ENCODE measurements at regions not wholly inside any gene's neighbourhood (a gene's known extent, or its start where the extent isn't known, plus 50 kb on each side); places are given as distances from the start of the nearest gene placed in this dataset.

DNA sequence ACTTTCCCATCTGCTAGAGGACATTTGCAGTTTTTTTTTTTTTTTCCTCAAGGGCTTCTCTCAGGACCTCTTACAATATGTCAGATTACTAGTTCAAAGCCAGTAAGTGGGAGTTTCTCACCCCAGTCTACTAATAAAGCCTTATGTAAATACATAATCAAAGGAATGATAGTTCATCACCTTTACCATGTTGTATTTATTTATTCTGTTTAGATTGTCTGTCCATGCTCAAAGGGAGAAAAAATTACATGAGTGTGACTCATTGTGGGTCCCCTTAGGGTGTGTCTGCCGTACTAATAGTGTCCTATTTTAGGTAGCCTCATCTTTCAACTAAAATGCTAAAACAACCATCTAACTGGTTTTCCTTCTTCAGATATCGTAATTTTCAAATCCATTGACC is 917.6 kb downstream of the EPHA3 start:
- no peak overlapping the region for H3K18ac ChIP-seq (ENCODE audit: extremely low read depth, low read length)
- no peaks in the 10 kb centered on the region for H3K79me2 ChIP-seq (ENCODE audit: control insufficient read depth in 1 of 2, insufficient read depth in 2 of 2, low read length in 2 of 2)
- no peak overlapping the region for H3K56ac ChIP-seq (replicated peaks; ENCODE audit: insufficient read length, low read depth, low read length)
- no peaks in the 10 kb centered on the region for H3K27me3 ChIP-seq (replicated peaks in 1 of 4; ENCODE audit: control insufficient read depth in 3 of 4, extremely low read depth in 1 of 4, insufficient read depth in 3 of 4, low read length in 3 of 4)
- no peak overlapping the region for H3K4me3 ChIP-seq (ENCODE audit: extremely low read depth in 1 of 4, insufficient read depth in 2 of 4, low read depth in 3 of 4, low read length in 4 of 4)
- no peak overlapping the region for H2BK20ac ChIP-seq (ENCODE audit: low read length)
- ChIA-PET CTCF (ENCODE audit: partially characterized antibody) (interaction anchor here (1.2 kb wide), 1 partner anchor 66 kb away, joined by 3 read pairs; no protein-coding TSS in a partner anchor), POLR2A (ENCODE audit: partially characterized antibody) (interaction anchor here (0.7 kb wide), 1 partner anchor 9 kb away, joined by 3 read pairs; no protein-coding TSS in a partner anchor)
- H3K23me2 ChIP-seq (ENCODE audit: low read depth, low read length): no peaks in the 10 kb centered on the region
- FAIRE-seq: no peak
- H3K27ac ChIP-seq (ENCODE audit: low read depth, low read length): no peak overlapping the region
- no peak overlapping the region for H2AK5ac ChIP-seq (ENCODE audit: low read depth, low read length)
- no peak overlapping the region for H3K23ac ChIP-seq (ENCODE audit: insufficient read length)
- H3K9me3 ChIP-seq (ENCODE audit: insufficient read depth in 2 of 2, low read depth in 1 of 2, low read length in 1 of 2): no peaks in the 10 kb centered on the region
- 88% methylated on average over 2 of the region's 2 CpGs; no CpG with 5 or more reads in 1 of the 2 experiments for WGBS, 2 experiments (ENCODE audit: extremely low coverage in 1 of 2, insufficient coverage in 1 of 2, insufficient read length in 1 of 2, insufficient replicate concordance in 2 of 2, low coverage in 1 of 2, low lambda C conversion rate in 2 of 2, missing lambda C conversion rate in 1 of 2)
- H3K4me1 ChIP-seq (replicated peaks in 1 of 4; ENCODE audit: control insufficient read depth in 3 of 4, insufficient read depth in 4 of 4, low read length in 3 of 4): no peaks in the 10 kb centered on the region
- H4K5ac ChIP-seq (ENCODE audit: insufficient read length, low read depth, low read length): no peak overlapping the region
- H4K8ac ChIP-seq (ENCODE audit: extremely low read depth, insufficient read depth, low read length): no peak overlapping the region
- H3K14ac ChIP-seq (ENCODE audit: insufficient read length): no peak overlapping the region
- no peak for DNase-seq (ENCODE audit: low read depth in 1 of 2, low spot score in 2 of 2)
- H2BK5ac ChIP-seq (ENCODE audit: low read depth, low read length): no peak overlapping the region
- no peak overlapping the region for H2BK12ac ChIP-seq (ENCODE audit: low read depth, low read length)
- no peak overlapping the region for H2BK120ac ChIP-seq (replicated peaks; ENCODE audit: low read depth, low read length)
- H3K79me1 ChIP-seq (ENCODE audit: low read depth, low read length): no peaks in the 10 kb centered on the region
- H2BK15ac ChIP-seq (ENCODE audit: low read length): no peak overlapping the region
- no peaks in the 10 kb centered on the region for H3K36me3 ChIP-seq (ENCODE audit: control insufficient read depth in 2 of 4, insufficient read depth in 4 of 4, low read length in 3 of 4)
- H4K20me1 ChIP-seq (replicated peaks in 1 of 2; ENCODE audit: control insufficient read depth in 1 of 2, insufficient read depth in 2 of 2, low read length in 2 of 2): no peaks in the 10 kb centered on the region
- H2AFZ ChIP-seq (ENCODE audit: low read length): no peak overlapping the region
- H4K91ac ChIP-seq (replicated peaks; ENCODE audit: insufficient read length, low read length): no peak overlapping the region
- no peak overlapping the region for H3K4me2 ChIP-seq (ENCODE audit: insufficient read depth in 1 of 2, low read depth in 2 of 2, low read length in 2 of 2)
- H3K4ac ChIP-seq (replicated peaks; ENCODE audit: insufficient read length, low read depth, low read length): no peak overlapping the region
- H3K9ac ChIP-seq (replicated peaks in 1 of 4; ENCODE audit: extremely low read depth in 1 of 4, low read depth in 3 of 4, low read length in 3 of 4): no peak overlapping the region
- TF ChIP-seq RXRA (IDR thresholded peaks at IDR 0.05; ENCODE audit: insufficient read depth, low read depth, low read length) (no peak), HDAC6 (IDR thresholded peaks at IDR 0.05; ENCODE audit: low read depth, low read length) (no peak), TEAD4 (IDR thresholded peaks at IDR 0.05; ENCODE audit: low read depth, low read length) (no peak), SP2 (IDR thresholded peaks at IDR 0.05; ENCODE audit: low read length) (no peak), FOSL1 (IDR thresholded peaks at IDR 0.05; ENCODE audit: insufficient read depth, low read depth, low read length) (no peak), KDM5A (IDR thresholded peaks at IDR 0.05; ENCODE audit: low read length) (no peak), ASH2L (IDR thresholded peaks at IDR 0.05; ENCODE audit: low read length) (no peak), CREB1 (IDR thresholded peaks at IDR 0.05) (no peak), BACH1 (IDR thresholded peaks at IDR 0.05; ENCODE audit: low read length) (no peak), ZNF274 (IDR thresholded peaks at IDR 0.05; ENCODE audit: borderline replicate concordance, extremely low read depth, low read length) (no peak), SIN3A (conservative IDR thresholded peaks at IDR 0.05 in 1 of 2, IDR thresholded peaks at IDR 0.05 in 1 of 2; ENCODE audit: low read depth in 1 of 2, low read length in 2 of 2) (no peak), CHD1 (IDR thresholded peaks at IDR 0.05; ENCODE audit: low read depth, low read length) (no peak), MAFK (IDR thresholded peaks at IDR 0.05; ENCODE audit: low read depth, low read length) (no peak), SP1 (IDR thresholded peaks at IDR 0.05; ENCODE audit: low read depth, low read length) (no peak)
- TF ChIP-seq, protein P1, sequence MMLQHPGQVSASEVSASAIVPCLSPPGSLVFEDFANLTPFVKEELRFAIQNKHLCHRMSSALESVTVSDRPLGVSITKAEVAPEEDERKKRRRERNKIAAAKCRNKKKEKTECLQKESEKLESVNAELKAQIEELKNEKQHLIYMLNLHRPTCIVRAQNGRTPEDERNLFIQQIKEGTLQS (IDR thresholded peaks at IDR 0.05; ENCODE audit: insufficient read depth, low read depth, low read length): no peak

Data from H1 (cell line).